OCI-LY3 (cell line): ENCODE measurements at regions not wholly inside any gene's neighbourhood (a gene's known extent, or its start where the extent isn't known, plus 50 kb on each side); places are given as distances from the start of the nearest gene placed in this dataset.

Experiments used
- H2AFZ ChIP-seq: fragments of 200-600, 300-600 bp; shearing (Covaris generic); 2 replicates; pipeline ENCODE4 v1.6.0; 2014; ENCODE audit warnings: antibody characterized with exemption, low read depth, low read length
- H3K27ac ChIP-seq: fragments of 200-600, 300-600 bp; sonication (generic); 2 replicates; pipeline ENCODE4 v1.5.1; 2014; ENCODE audit warnings: mild to moderate bottlenecking, low read length, moderate library complexity, mixed read lengths
- H3K27me3 ChIP-seq: fragments of 200-600, 300-600 bp; sonication (generic); 2 replicates; pipeline ENCODE4 v1.6.1; 2014; ENCODE audit warnings: low read depth, low read length, mixed read lengths
- H3K36me3 ChIP-seq: fragments of 200-600, 300-600 bp; sonication (generic); replicated peaks from 2 replicates; pipeline ENCODE3; 2014; ENCODE audit warnings: low read depth, low read length, mixed read lengths
- H3K4me1 ChIP-seq: fragments of 300-600, 200-600 bp; sonication (generic); 2 replicates; pipeline ENCODE4 v1.6.1; 2014; ENCODE audit warnings: low read length, mixed read lengths
- H3K4me2 ChIP-seq: fragments of 200-600, 300-600 bp; sonication (generic); 2 replicates; pipeline ENCODE4 v1.6.1; 2014; ENCODE audit warnings: low read length, mixed read lengths
- H3K4me3 ChIP-seq: fragments of 300-600, 200-600 bp; sonication (generic); 2 replicates; pipeline ENCODE4 v1.5.1; 2014; ENCODE audit warnings: antibody characterized with exemption, mild to moderate bottlenecking, low read length, moderate library complexity
- H3K79me2 ChIP-seq: fragments of 300-600, 200-600 bp; shearing (Covaris generic); 2 replicates; pipeline ENCODE4 v1.6.1; 2014; ENCODE audit warnings: mild to moderate bottlenecking, low read length, mixed read lengths
- H3K9ac ChIP-seq: fragments of 300-600, 200-600 bp; shearing (Covaris generic); 2 replicates; pipeline ENCODE4 v1.6.0; 2014; ENCODE audit warnings: mild to moderate bottlenecking, low read length, moderate library complexity
- H3K9me3 ChIP-seq: fragments of 200-600, 300-600 bp; shearing (Covaris generic); 2 replicates; pipeline ENCODE4 v1.6.1; 2014; ENCODE audit warnings: low read length, mixed read lengths; ENCODE audit not compliant: insufficient read depth
- H4K20me1 ChIP-seq: fragments of 200-600, 300-600 bp; sonication (generic); 2 replicates; pipeline ENCODE4 v1.6.1; 2016; ENCODE audit warnings: low read length, mixed read lengths; ENCODE audit not compliant: insufficient read depth
- EZH2phosphoT487 ChIP-seq: fragments of 200-600 bp; shearing (Covaris generic); IDR thresholded peaks from 2 replicates; pipeline ENCODE4 v1.6.1; 2018; ENCODE audit warnings: antibody characterized with exemption, mixed run types, low read depth
- TF ChIP-seq, protein P1 (sequence below): fragments of 200-600, 300-600 bp; sonication (generic); IDR thresholded peaks from 2 replicates; pipeline ENCODE4 v1.5.1; 2014; ENCODE audit warnings: antibody characterized with exemption, low read length, low read depth

DNA sequence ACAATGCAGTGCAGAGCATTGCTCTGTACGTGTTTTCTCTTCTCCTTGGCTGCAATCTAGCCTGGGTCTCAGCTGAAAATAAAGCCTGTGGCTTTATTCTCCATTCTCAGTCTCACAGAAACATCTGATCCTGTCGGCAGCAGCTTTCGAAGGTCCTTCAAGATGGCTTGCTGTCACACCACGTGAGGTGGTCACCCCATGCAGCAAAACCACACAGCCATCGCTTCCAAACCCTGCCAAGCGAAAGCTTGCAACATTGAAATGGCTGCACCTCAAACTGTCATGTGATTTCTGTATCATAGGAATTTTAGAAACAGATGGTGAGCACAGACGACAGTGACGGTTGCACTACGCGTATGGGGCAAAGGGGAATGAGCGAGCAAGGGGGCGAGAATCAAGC, 98.5 kb upstream of the SMARCA2 start:
- Histone ChIP-seq H3K4me3 (no peak overlapping the region), H3K27ac (peak overlapping the region; percentile 94), H4K20me1 (no peaks in the 10 kb centered on the region), H3K9ac (peak overlapping the region; percentile 86; the same call in 1 of the 2 replicates), H3K36me3 (peaks cover 56% of the 10 kb centered on the region), H3K4me1 (peaks cover 99% of the 10 kb centered on the region), H3K4me2 (no peak overlapping the region), H3K79me2 (peaks cover 15% of the 10 kb centered on the region), H3K27me3 (no peaks in the 10 kb centered on the region), H2AFZ (no peak overlapping the region), H3K9me3 (0 out of 2 replicates have a peak, but pooled peaks cover 3% of the 10 kb centered on the region)
- TF ChIP-seq, protein P1, sequence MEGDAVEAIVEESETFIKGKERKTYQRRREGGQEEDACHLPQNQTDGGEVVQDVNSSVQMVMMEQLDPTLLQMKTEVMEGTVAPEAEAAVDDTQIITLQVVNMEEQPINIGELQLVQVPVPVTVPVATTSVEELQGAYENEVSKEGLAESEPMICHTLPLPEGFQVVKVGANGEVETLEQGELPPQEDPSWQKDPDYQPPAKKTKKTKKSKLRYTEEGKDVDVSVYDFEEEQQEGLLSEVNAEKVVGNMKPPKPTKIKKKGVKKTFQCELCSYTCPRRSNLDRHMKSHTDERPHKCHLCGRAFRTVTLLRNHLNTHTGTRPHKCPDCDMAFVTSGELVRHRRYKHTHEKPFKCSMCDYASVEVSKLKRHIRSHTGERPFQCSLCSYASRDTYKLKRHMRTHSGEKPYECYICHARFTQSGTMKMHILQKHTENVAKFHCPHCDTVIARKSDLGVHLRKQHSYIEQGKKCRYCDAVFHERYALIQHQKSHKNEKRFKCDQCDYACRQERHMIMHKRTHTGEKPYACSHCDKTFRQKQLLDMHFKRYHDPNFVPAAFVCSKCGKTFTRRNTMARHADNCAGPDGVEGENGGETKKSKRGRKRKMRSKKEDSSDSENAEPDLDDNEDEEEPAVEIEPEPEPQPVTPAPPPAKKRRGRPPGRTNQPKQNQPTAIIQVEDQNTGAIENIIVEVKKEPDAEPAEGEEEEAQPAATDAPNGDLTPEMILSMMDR = no peak
- no peak for TF ChIP-seq EZH2phosphoT487

DNA sequence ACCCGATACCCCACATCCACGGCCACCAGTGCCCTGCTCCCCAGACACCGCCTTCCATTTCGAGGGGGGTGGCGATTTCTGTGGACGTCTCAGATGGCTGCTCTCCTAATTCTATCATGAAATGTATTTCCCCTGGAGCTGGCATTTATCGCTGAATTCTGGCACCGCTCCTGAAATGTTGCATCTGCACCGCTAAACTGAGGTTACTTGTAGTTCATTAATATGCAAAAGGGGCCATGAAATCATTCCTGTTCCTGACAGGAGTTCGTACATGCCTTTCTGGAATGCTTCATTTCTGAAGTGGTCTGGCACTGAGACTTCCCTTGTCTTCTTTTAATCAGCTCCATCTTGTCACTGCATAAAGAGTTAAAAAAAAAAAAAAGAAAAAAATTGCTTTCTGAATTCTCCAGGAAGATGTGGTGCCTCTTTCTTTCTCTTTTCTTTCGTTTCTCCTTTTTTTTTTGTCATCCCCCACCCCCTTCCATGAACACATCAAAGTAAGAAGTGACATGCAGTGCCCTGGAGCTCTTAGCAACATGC, 97.7 kb upstream of the SMARCA2 start:
- Histone ChIP-seq H3K36me3 (peaks cover 56% of the 10 kb centered on the region), H3K4me3 (peak overlapping the region; percentile 25; the same call in 1 of the 2 replicates), H3K4me2 (peak overlapping the region; percentile 39), H2AFZ (no peak overlapping the region), H3K9ac (peak overlapping the region; percentile 86), H3K27me3 (no peaks in the 10 kb centered on the region), H3K9me3 (0 out of 2 replicates have a peak, but pooled peaks cover 3% of the 10 kb centered on the region), H3K79me2 (peaks cover 20% of the 10 kb centered on the region), H4K20me1 (no peaks in the 10 kb centered on the region), H3K4me1 (peaks cover 99% of the 10 kb centered on the region), H3K27ac (peak overlapping the region; percentile 94)
- TF ChIP-seq EZH2phosphoT487 = no peak
- TF ChIP-seq, protein P1 = no peak

DNA sequence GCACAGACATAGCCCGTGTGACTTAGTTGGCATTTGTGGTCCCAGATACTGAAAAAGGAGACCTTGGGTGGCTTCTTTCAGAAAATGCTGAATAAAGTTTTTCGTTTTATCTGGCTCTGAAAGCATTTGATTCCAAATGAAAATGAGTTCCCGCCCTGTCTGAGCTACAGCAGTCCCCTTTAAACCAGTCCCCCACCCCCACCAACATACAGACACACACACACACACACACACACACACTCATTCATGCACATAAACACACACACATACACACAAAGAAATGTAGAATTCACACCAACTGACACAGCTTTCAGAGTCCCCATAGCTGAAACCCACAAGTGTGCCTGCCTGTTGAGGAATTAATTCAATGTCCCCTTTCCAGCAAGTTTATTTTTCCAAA, 97.0 kb upstream of the SMARCA2 start:
- TF ChIP-seq, protein P1 = no peak
- no peak for TF ChIP-seq EZH2phosphoT487
- Histone ChIP-seq H3K27me3 (no peaks in the 10 kb centered on the region), H2AFZ (no peak overlapping the region), H3K9ac (peak overlapping the region; percentile 86), H3K4me2 (peak overlapping the region; percentile 39), H3K36me3 (peaks cover 52% of the 10 kb centered on the region), H3K79me2 (peaks cover 15% of the 10 kb centered on the region), H3K4me3 (peak overlapping the region; percentile 25), H3K9me3 (0 out of 2 replicates have a peak, but pooled peaks cover 3% of the 10 kb centered on the region), H3K27ac (peak overlapping the region; percentile 94), H4K20me1 (no peaks in the 10 kb centered on the region), H3K4me1 (peaks cover 97% of the 10 kb centered on the region)

DNA sequence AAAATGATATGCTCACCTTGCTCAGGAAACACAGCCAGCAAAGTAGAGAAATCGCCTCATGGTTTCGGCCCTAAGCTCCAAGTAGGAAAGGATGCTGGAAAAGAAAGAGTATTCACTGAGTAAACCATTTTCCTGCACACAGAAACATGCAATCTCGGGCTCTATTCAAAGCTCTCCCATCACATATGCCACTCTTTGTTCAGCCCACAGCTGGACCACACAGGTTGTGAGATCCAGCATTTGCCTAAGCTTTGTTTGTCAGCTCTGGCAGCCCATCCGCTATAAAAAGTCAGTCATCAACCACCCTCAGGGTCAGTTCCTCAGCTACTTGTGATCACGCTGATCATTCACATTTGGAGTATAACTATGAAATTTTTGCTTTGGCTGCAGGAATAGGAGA, 96.5 kb upstream of the SMARCA2 start:
- 0 out of 2 replicates have a peak, but pooled peaks cover 3% of the 10 kb centered on the region for H3K9me3 ChIP-seq
- peak overlapping the region; percentile 25 for H3K4me3 ChIP-seq
- peak overlapping the region; percentile 39 for H3K4me2 ChIP-seq
- no peak for TF ChIP-seq EZH2phosphoT487
- TF ChIP-seq, protein P1 = no peak
- no peaks in the 10 kb centered on the region for H3K27me3 ChIP-seq
- peaks cover 96% of the 10 kb centered on the region for H3K4me1 ChIP-seq
- no peak overlapping the region for H2AFZ ChIP-seq
- H3K79me2 ChIP-seq = peaks cover 10% of the 10 kb centered on the region
- H3K36me3 ChIP-seq = peaks cover 48% of the 10 kb centered on the region
- no peaks in the 10 kb centered on the region for H4K20me1 ChIP-seq
- peak overlapping the region; percentile 94 for H3K27ac ChIP-seq
- H3K9ac ChIP-seq = peak overlapping the region; percentile 86
